HCT116 (cell line): ENCODE measurements at regions not wholly inside any gene's neighbourhood (a gene's known extent, or its start where the extent isn't known, plus 50 kb on each side); places are given as distances from the start of the nearest gene placed in this dataset.

Experiments used
- ATAC-seq: fragments of 200-7000 bp; cut with Tn5 transposase; 2 replicates; pipeline ENCODE4 v1.9.1; 2020; ENCODE audit warnings: mild to moderate bottlenecking, moderate library complexity
- BruUV-seq: library from RNA; stranded (reverse); fragments of 400-500 nt; replicated peaks from 2 replicates; lab custom pipeline; 2021; lab: Mats Ljungman, UMichigan
- CTCF ChIA-PET: fragments of 300-600 bp; sonication (Branson Sonifier 250); formaldehyde crosslinking; loops from one replicate; lab custom pipeline; 2021; ENCODE audit warnings: antibody characterized with exemption; lab: Charles Lee
- POLR2A ChIA-PET: fragments of 300-600, 350-600 bp; sonication (Branson Sonifier 250); formaldehyde crosslinking; loops from one replicate; lab custom pipeline; 2021; ENCODE audit warnings: antibody characterized with exemption; lab: Charles Lee
- RAD21 ChIA-PET, 2 experiments: fragments of 300-600 bp; sonication (Branson Sonifier 250); formaldehyde crosslinking; loops; one replicate each; lab custom pipeline; 2023; ENCODE audit warnings: low total read pairs in 2 of 2; ENCODE audit not compliant: uncharacterized antibody in 2 of 2, unreplicated experiment in 2 of 2, low non-redundant PET in 1 of 2; lab: Charles Lee
- DNase-seq: peaks from one replicate; pipeline ENCODE4 v3.0.0-alpha.2; 2010; ENCODE audit warnings: low read depth, low spot score
- H2AFZ ChIP-seq: fragments of 200-600 bp; shearing (Covaris generic), sonication (generic); 2 replicates; pipeline ENCODE4 v1.6.1; 2017; ENCODE audit warnings: low read depth, mixed run types, mixed read lengths, antibody characterized with exemption, low read length; ENCODE audit not compliant: poor library complexity, severe bottlenecking
- H3K27ac ChIP-seq: 2 replicates; pipeline ENCODE4 v1.5.1; 2012; ENCODE audit warnings: low read depth, low read length
- H3K27me3 ChIP-seq: fragments of 200-600 bp; sonication (generic); 2 replicates; pipeline ENCODE4 v1.6.1; 2016; ENCODE audit warnings: mixed run types, low read length, mixed read lengths; ENCODE audit not compliant: insufficient read depth
- H3K36me3 ChIP-seq, 2 experiments: fragments of 200-500 bp in 1 of 2; fragments of 200-600 bp in 1 of 2; sonication (Bioruptor generic) in 1 of 2; sonication (generic) in 1 of 2; 2 replicates each; pipeline versions ENCODE4 v1.5.1 to v1.6.1; 2014 to 2016; ENCODE audit warnings: low read length in 2 of 2, inconsistent platforms in 1 of 2, mixed read lengths in 1 of 2, mixed run types in 1 of 2; ENCODE audit not compliant: insufficient read depth in 2 of 2, control insufficient read depth in 1 of 2
- H3K4me1 ChIP-seq, 2 experiments: fragments of 200-600 bp in 1 of 2; sonication (generic) in 1 of 2; 2 replicates each; pipeline versions ENCODE4 v1.5.1 to v1.6.1; 2012 to 2017; ENCODE audit warnings: low read length in 2 of 2, inconsistent platforms in 1 of 2, mild to moderate bottlenecking in 1 of 2, mixed read lengths in 1 of 2, mixed run types in 1 of 2, moderate library complexity in 1 of 2; ENCODE audit not compliant: insufficient read depth in 2 of 2, control insufficient read depth in 1 of 2
- H3K4me2 ChIP-seq: fragments of 200-600 bp; sonication (generic); 2 replicates; pipeline ENCODE4 v1.6.1; 2017; ENCODE audit warnings: mixed run types, low read length, mixed read lengths
- H3K4me3 ChIP-seq, 2 experiments: fragments of 200-600 bp in 1 of 2; sonication (generic) in 1 of 2; replicated peaks in 1 of 2; 2 replicates each; pipeline ENCODE4 v1.5.1; 2011 to 2016; ENCODE audit warnings: low read length in 2 of 2, control low read depth in 1 of 2, low read depth in 1 of 2, mild to moderate bottlenecking in 1 of 2, mixed read lengths in 1 of 2, mixed run types in 1 of 2
- H3K79me2 ChIP-seq: fragments of 200-600 bp; sonication (generic); 2 replicates; pipeline ENCODE4 v1.6.1; 2017; ENCODE audit warnings: mild to moderate bottlenecking, mixed run types, low read length, moderate library complexity, mixed read lengths; ENCODE audit not compliant: insufficient read depth
- H3K9ac ChIP-seq: fragments of 200-600 bp; sonication (generic); 2 replicates; pipeline ENCODE4 v1.6.1; 2016; ENCODE audit warnings: low read length, mixed read lengths
- H3K9me2 ChIP-seq: fragments of 200-600 bp; sonication (generic), shearing (Covaris generic); 2 replicates; pipeline ENCODE4 v1.6.1; 2017; ENCODE audit warnings: mixed run types, mild to moderate bottlenecking, moderate library complexity; ENCODE audit not compliant: insufficient read depth
- H3K9me3 ChIP-seq, 2 experiments: fragments of 200-500 bp in 1 of 2; fragments of 200-600 bp in 1 of 2; sonication (Bioruptor generic) in 1 of 2; sonication (generic) in 1 of 2; 2 replicates each; pipeline ENCODE4 v1.6.1; 2014 to 2017; ENCODE audit warnings: low read length in 2 of 2, mixed read lengths in 2 of 2, inconsistent platforms in 1 of 2, low read depth in 1 of 2, mild to moderate bottlenecking in 1 of 2, mixed run types in 1 of 2, moderate library complexity in 1 of 2; ENCODE audit not compliant: control insufficient read depth in 1 of 2, insufficient read depth in 1 of 2
- H4K20me1 ChIP-seq: fragments of 200-600 bp; sonication (generic), shearing (Covaris generic); 2 replicates; pipeline ENCODE4 v1.6.1; 2017; ENCODE audit warnings: mixed run types, mild to moderate bottlenecking, moderate library complexity; ENCODE audit not compliant: insufficient read depth
- CEBPB ChIP-seq: IDR thresholded peaks from 2 replicates; pipeline ENCODE4 v1.6.1; 2012; ENCODE audit warnings: low read depth
- EGR1 ChIP-seq: IDR thresholded peaks from 2 replicates; pipeline ENCODE4 v1.6.1; 2012; ENCODE audit warnings: low read depth
- FOSL1 ChIP-seq: IDR thresholded peaks from 2 replicates; pipeline ENCODE4 v1.6.1; 2012; ENCODE audit warnings: low read depth
- POLR2A ChIP-seq: IDR thresholded peaks from 2 replicates; pipeline ENCODE4 v1.7.0; 2011; ENCODE audit warnings: borderline replicate concordance; ENCODE audit not compliant: insufficient read depth, insufficient read length; ENCODE audit errors: extremely low read depth
- RAD21 ChIP-seq: IDR thresholded peaks from 2 replicates; pipeline ENCODE4 v1.6.1; 2012; ENCODE audit warnings: low read depth, mild to moderate bottlenecking
- SP1 ChIP-seq: IDR thresholded peaks from 2 replicates; pipeline ENCODE4 v1.6.1; 2012; ENCODE audit warnings: low read depth
- SRF ChIP-seq: IDR thresholded peaks from 2 replicates; pipeline ENCODE4 v1.6.1; 2012; ENCODE audit warnings: low read depth
- YY1 ChIP-seq: IDR thresholded peaks from 2 replicates; pipeline ENCODE4 v1.6.1; 2011; ENCODE audit warnings: low read length, low read depth, moderate library complexity, mild to moderate bottlenecking; ENCODE audit not compliant: insufficient replicate concordance; ENCODE audit errors: extremely low read depth
- ZFX ChIP-seq: fragments of 450-650 bp; IDR thresholded peaks from 2 replicates; pipeline ENCODE4 v1.6.1; 2017
- intact Hi-C: fragments of 100-400 bp; cut with micrococcal nuclease; formaldehyde crosslinking; loops from 2 replicates; pipeline ENCODE4 v1.10.0; 2022
- TF ChIP-seq, protein P1 (sequence below): IDR thresholded peaks from 2 replicates; pipeline ENCODE4 v1.6.1; 2012
- TF ChIP-seq, protein P2 (sequence below): IDR thresholded peaks from 2 replicates; pipeline ENCODE4 v1.6.1; 2011; ENCODE audit warnings: mild to moderate bottlenecking, low read length, moderate library complexity; ENCODE audit not compliant: insufficient replicate concordance; ENCODE audit errors: extremely low read depth
- TF ChIP-seq, protein P3 (sequence below): IDR thresholded peaks from 2 replicates; pipeline ENCODE4 v1.6.1; 2012; ENCODE audit warnings: low read depth

DNA sequence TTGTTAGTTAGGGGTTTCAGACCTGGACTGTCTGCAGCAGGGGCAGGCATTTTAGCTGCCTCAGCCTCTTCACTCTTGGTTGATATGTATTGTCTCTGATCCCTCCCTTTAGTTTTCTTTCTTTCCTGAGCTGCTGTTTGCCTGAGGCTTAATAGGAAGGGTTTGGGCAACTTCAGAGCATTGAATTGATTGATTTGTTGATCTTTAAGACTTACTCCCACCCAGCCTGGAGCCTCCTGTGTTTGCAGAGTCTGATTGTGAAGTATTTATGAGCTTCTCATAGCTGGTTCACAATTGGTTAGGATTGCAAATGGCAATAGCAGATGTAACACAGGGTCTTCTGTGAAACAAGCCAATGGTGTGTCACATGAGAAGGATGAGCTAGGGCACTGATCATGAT is 671.8 kb upstream of the SEMA6A start:
- Histone ChIP-seq H3K9me3 (no peaks in the 10 kb centered on the region), H2AFZ (no peak overlapping the region), H3K4me2 (no peak overlapping the region), H3K9me2 (no peaks in the 10 kb centered on the region), H3K36me3 (no peaks in the 10 kb centered on the region), H3K79me2 (no peaks in the 10 kb centered on the region), H3K27ac (no peak overlapping the region), H3K9ac (no peak overlapping the region), H3K4me1 (no peaks in the 10 kb centered on the region), H3K4me3 (no peak overlapping the region), H3K27me3 (no peaks in the 10 kb centered on the region), H4K20me1 (no peaks in the 10 kb centered on the region)
- no peak for TF ChIP-seq SRF
- TF ChIP-seq, protein P1, sequence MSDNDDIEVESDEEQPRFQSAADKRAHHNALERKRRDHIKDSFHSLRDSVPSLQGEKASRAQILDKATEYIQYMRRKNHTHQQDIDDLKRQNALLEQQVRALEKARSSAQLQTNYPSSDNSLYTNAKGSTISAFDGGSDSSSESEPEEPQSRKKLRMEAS, result no peak
- TF ChIP-seq RAD21, result no peak
- TF ChIP-seq SP1, result no peak
- TF ChIP-seq, protein P2, sequence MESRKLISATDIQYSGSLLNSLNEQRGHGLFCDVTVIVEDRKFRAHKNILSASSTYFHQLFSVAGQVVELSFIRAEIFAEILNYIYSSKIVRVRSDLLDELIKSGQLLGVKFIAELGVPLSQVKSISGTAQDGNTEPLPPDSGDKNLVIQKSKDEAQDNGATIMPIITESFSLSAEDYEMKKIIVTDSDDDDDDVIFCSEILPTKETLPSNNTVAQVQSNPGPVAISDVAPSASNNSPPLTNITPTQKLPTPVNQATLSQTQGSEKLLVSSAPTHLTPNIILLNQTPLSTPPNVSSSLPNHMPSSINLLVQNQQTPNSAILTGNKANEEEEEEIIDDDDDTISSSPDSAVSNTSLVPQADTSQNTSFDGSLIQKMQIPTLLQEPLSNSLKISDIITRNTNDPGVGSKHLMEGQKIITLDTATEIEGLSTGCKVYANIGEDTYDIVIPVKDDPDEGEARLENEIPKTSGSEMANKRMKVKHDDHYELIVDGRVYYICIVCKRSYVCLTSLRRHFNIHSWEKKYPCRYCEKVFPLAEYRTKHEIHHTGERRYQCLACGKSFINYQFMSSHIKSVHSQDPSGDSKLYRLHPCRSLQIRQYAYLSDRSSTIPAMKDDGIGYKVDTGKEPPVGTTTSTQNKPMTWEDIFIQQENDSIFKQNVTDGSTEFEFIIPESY, result no peak
- no peak for TF ChIP-seq YY1
- no peak for TF ChIP-seq ZFX
- no peak for DNase-seq
- ChIA-PET CTCF (no interaction called here), RAD21 (no interaction called here), POLR2A (no interaction called here)
- intact Hi-C loops, result no loop called here
- ATAC-seq, result no peak
- no TSS peak for BruUV-seq

DNA sequence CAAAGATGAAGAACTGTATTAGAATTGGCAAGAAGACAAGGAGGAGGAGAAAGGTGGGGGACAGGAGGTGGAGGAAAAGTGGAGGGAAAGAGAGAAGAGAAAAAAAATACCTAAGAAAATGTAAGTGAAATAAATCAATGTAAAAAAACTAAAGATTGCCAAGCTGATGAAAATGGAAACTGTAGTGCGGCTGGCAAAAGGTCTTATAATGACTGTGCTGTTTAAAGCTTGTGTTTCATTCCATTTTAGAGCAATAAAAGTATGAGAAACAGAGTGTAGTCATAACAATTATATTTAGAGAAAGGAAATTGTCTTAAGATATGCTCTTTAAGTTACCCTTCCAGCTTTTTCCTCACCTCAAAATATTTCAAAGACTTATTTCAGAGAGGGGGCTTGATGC is 670.5 kb upstream of the SEMA6A start:
- Histone ChIP-seq H3K9me2 (no peaks in the 10 kb centered on the region), H3K9me3 (no peaks in the 10 kb centered on the region), H2AFZ (no peak overlapping the region), H4K20me1 (no peaks in the 10 kb centered on the region), H3K27ac (no peak overlapping the region), H3K4me3 (no peak overlapping the region), H3K4me2 (no peak overlapping the region), H3K27me3 (no peaks in the 10 kb centered on the region), H3K79me2 (no peaks in the 10 kb centered on the region), H3K9ac (no peak overlapping the region), H3K36me3 (no peaks in the 10 kb centered on the region), H3K4me1 (no peaks in the 10 kb centered on the region)
- DNase-seq (no peak), ATAC-seq (no peak)
- intact Hi-C loops, result no loop called here
- no TSS peak for BruUV-seq
- POLR2A ChIA-PET, result no interaction called here
- RAD21 ChIA-PET, result no interaction called here
- TF ChIP-seq CEBPB (no peak), YY1 (no peak), EGR1 (no peak), POLR2A (no peak), SRF (no peak), FOSL1 (no peak), SP1 (no peak)
- TF ChIP-seq, protein P1, result no peak
- TF ChIP-seq, protein P3, sequence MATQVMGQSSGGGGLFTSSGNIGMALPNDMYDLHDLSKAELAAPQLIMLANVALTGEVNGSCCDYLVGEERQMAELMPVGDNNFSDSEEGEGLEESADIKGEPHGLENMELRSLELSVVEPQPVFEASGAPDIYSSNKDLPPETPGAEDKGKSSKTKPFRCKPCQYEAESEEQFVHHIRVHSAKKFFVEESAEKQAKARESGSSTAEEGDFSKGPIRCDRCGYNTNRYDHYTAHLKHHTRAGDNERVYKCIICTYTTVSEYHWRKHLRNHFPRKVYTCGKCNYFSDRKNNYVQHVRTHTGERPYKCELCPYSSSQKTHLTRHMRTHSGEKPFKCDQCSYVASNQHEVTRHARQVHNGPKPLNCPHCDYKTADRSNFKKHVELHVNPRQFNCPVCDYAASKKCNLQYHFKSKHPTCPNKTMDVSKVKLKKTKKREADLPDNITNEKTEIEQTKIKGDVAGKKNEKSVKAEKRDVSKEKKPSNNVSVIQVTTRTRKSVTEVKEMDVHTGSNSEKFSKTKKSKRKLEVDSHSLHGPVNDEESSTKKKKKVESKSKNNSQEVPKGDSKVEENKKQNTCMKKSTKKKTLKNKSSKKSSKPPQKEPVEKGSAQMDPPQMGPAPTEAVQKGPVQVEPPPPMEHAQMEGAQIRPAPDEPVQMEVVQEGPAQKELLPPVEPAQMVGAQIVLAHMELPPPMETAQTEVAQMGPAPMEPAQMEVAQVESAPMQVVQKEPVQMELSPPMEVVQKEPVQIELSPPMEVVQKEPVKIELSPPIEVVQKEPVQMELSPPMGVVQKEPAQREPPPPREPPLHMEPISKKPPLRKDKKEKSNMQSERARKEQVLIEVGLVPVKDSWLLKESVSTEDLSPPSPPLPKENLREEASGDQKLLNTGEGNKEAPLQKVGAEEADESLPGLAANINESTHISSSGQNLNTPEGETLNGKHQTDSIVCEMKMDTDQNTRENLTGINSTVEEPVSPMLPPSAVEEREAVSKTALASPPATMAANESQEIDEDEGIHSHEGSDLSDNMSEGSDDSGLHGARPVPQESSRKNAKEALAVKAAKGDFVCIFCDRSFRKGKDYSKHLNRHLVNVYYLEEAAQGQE, result no peak
- TF ChIP-seq, protein P2, result no peak
- CTCF ChIA-PET, result no interaction called here
